BJ (cell line): ENCODE measurements at regions not wholly inside any gene's neighbourhood (a gene's known extent, or its start where the extent isn't known, plus 50 kb on each side); places are given as distances from the start of the nearest gene placed in this dataset.

Source experiments
- CTCF ChIA-PET: fragments of 350-600 bp; formaldehyde crosslinking; extraction: SDS; loops from one replicate; lab custom pipeline; 2021; ENCODE audit warnings: antibody characterized with exemption, inconsistent platforms; lab: Yijun Ruan, JAX
- POLR2A ChIA-PET: fragments of 300-600 bp; sonication (Branson Sonifier 250); formaldehyde crosslinking; extraction: SDS; loops from one replicate; lab custom pipeline; 2021; ENCODE audit warnings: antibody characterized with exemption; lab: Charles Lee
- DNase-seq: peaks from one replicate; pipeline ENCODE4 v3.0.0-alpha.2; 2011; ENCODE audit warnings: low read depth
- H3K27me3 ChIP-seq: 2 replicates; pipeline ENCODE4 v1.6.0; 2011; ENCODE audit warnings: low read length; ENCODE audit not compliant: control insufficient read depth, insufficient read depth
- H3K36me3 ChIP-seq: 2 replicates; pipeline ENCODE4 v1.5.1; 2011; ENCODE audit warnings: low read length; ENCODE audit not compliant: control insufficient read depth, insufficient read depth
- H3K4me3 ChIP-seq: 2 replicates; pipeline ENCODE4 v1.5.1; 2011; ENCODE audit warnings: low read depth, mild to moderate bottlenecking, control low read depth, low read length
- CTCF ChIP-seq: IDR thresholded peaks from 2 replicates; pipeline ENCODE4 v1.5.1; 2011; ENCODE audit warnings: low read depth, mild to moderate bottlenecking, control low read depth, inconsistent platforms, low read length, moderate library complexity; ENCODE audit not compliant: insufficient read depth

DNA sequence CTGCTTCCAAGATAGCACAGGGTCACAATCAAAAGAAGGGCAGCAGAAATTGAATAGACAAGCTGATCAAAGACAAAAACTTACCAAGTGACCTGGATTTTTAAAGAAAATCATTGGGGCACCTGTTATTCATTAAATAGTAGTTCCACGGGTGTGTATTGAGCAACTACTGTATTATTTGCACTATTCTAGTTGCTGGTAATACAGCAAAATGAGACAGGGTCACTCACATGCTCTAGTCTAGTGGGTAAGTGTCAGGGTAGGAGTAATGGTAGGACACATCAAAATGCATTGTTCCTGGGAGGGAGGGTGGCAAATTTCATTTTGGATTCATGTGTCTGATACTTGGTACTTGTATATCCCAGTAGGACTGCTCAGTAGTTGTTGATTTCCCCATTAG is 127.9 kb downstream of the SQOR start:
- POLR2A ChIA-PET: no interaction called here
- DNase-seq: no peak
- H3K27me3 ChIP-seq: no peaks in the 10 kb centered on the region
- H3K4me3 ChIP-seq: no peak overlapping the region
- no peak for TF ChIP-seq CTCF
- no peaks in the 10 kb centered on the region for H3K36me3 ChIP-seq
- CTCF ChIA-PET: interaction anchor here (1.9 kb wide), 1 partner anchor 18 kb away, joined by 6 read pairs; no protein-coding TSS in a partner anchor

GRCh38 chr15:45763170-45763869 is 128.5 kb downstream of the SQOR start:
- no peak for TF ChIP-seq CTCF
- H3K27me3 ChIP-seq: no peaks in the 10 kb centered on the region
- H3K4me3 ChIP-seq: no peak overlapping the region
- H3K36me3 ChIP-seq: no peaks in the 10 kb centered on the region
- no peak for DNase-seq
- ChIA-PET POLR2A (no interaction called here), CTCF (interaction anchor here (1.9 kb wide), 1 partner anchor 17 kb away, joined by 6 read pairs; no protein-coding TSS in a partner anchor)

- ChIA-PET POLR2A (no interaction called here), CTCF (no interaction called here)
Observed at GRCh38 chr15:45773149-45773548, 138.3 kb downstream of the SQOR start.

GRCh38 chr15:45776772-45777171 is 141.9 kb downstream of the SQOR start:
- DNase-seq: no peak
- CTCF ChIA-PET: interaction anchor here (0.8 to 3.4 kb wide), 2 partner anchors 13 to 18 kb away, joined by 3 to 13 read pairs; no protein-coding TSS in a partner anchor
- TF ChIP-seq CTCF: no peak
- POLR2A ChIA-PET: no interaction called here
- H3K36me3 ChIP-seq: no peaks in the 10 kb centered on the region
- H3K4me3 ChIP-seq: no peak overlapping the region
- no peaks in the 10 kb centered on the region for H3K27me3 ChIP-seq

More at GRCh38 chr15:45773149-45773548, 138.3 kb downstream of the SQOR start:
- TF ChIP-seq CTCF: no peak
- Histone ChIP-seq H3K4me3 (no peak overlapping the region), H3K36me3 (no peaks in the 10 kb centered on the region), H3K27me3 (no peaks in the 10 kb centered on the region)
- no peak for DNase-seq

DNA sequence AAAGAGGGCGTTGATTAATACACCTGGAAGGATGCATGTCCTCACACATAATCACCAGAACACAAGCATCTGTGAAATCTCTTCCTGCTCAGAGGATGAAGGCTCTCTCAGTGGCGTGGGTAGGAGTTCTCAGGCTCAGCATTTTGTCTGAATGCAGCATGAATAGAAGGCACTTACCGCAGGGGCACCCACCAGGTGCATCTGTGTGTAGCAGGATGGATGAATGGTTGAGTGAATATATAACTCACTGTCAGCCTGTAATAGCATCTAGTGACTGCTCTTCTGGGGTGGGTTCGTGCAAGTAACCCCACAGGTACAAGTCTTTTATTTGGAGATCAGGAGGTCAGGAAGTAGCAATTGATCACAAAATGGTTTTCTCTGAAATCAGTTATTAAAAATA is 143.0 kb downstream of the SQOR start:
- DNase-seq: no peak
- H3K4me3 ChIP-seq: no peak overlapping the region
- no peaks in the 10 kb centered on the region for H3K36me3 ChIP-seq
- ChIA-PET POLR2A (no interaction called here), CTCF (interaction anchor here (3.4 kb wide), 1 partner anchor 13 kb away, joined by 18 read pairs; no protein-coding TSS in a partner anchor)
- H3K27me3 ChIP-seq: no peaks in the 10 kb centered on the region; the same call in 1 of the 2 replicates
- no peak for TF ChIP-seq CTCF
